Stimulated activated CD8-positive, alpha-beta memory T cell treated with anti-CD3 and anti-CD28 coated beads, Interleukin-4, amount 100 ng/mL, for 24 hours (primary cell): ENCODE measurements at regions not wholly inside any gene's neighbourhood (a gene's known extent, or its start where the extent isn't known, plus 50 kb on each side); places are given as distances from the start of the nearest gene placed in this dataset.
"Not testable (repeated sequence)": the region's sequence is repeated elsewhere in the genome, so short reads cannot be mapped to it uniquely, and the experiment has no call there.

ENCODE experiments used
- DNase-seq: peaks from one replicate; pipeline ENCODE4 v3.0.0-alpha.2; 2020; ENCODE audit warnings: low read depth

DNA sequence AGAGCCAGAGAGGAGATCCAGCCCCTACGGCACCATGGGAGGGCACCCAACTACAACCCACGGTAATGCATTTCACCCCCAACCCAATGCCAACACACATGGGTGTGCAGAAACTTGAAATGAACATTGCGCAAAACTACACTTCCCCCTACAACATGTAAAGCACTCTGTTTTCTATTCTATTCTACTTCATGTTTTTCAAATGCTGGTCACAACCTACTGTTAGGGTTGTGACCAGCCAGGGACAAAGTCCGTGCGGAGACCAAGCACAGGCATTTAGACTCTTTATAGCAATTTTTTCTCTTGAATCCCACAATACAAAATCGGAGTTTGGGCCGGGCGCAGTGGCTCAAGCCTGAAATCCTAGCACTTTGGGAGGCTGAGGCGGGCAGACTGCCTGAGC, 90.6 kb downstream of the MRPL14 start:
- no peak for DNase-seq

DNA sequence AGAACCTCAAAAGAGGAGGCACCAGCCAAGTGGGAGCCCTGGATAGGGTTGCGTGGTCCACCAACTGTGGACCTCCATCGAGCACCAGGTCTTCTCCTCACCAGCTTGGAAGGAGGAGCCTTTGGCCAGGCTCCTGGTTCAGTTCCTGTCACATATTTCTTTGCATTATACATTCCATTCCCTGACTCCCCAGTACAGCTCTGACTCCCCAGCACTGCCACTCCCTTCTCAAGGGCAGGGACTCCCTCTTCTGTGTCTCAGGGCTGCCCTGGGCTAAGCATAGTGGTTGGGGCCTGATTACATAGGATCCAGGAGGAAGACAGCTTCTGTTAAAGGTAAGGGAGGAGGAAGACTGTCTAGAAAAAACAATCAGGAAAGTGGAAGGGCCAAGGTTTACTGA, 91.1 kb downstream of the MRPL14 start:
- DNase-seq, result no peak

DNA sequence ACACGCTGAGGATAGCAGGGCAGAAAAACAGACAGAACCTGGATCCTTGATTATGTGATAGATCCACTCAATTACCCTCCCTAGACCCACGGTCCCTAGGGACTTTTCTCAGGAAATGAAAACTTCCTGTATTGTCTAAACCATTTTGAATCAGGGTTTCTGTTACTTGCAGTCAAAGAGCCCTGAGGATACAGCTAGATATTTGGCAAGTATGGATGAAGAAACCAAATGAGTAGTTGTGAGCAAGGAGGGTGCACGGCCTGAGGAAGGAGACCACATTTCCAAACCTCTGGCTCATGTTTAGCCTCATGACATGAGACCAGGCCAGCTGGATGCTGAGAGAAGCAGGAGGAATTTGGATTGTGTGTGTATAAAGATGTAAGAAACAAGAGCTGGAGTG, 91.6 kb downstream of the MRPL14 start:
- DNase-seq, result no peak

DNA sequence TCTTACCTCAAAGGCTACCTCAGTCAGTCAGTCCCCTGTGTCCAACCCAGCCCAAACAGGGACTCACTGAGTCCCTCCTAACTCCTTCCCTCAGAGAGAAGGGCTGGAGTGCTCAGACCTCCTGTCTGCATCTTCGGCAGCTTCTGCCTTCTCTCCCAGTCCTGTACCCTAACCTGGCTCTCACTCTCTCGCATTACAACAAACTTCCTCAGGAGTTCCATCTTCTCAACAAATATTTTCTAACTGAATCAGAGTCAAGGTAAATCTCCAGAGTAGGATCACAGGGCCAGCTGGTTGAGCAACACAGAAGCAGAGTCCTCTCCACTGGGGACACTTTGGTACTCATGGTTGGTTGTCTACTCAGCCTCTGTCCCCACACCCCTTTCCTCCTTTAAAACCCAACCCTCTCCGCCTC, 92.3 kb downstream of the MRPL14 start:
- DNase-seq, result no peak

DNA sequence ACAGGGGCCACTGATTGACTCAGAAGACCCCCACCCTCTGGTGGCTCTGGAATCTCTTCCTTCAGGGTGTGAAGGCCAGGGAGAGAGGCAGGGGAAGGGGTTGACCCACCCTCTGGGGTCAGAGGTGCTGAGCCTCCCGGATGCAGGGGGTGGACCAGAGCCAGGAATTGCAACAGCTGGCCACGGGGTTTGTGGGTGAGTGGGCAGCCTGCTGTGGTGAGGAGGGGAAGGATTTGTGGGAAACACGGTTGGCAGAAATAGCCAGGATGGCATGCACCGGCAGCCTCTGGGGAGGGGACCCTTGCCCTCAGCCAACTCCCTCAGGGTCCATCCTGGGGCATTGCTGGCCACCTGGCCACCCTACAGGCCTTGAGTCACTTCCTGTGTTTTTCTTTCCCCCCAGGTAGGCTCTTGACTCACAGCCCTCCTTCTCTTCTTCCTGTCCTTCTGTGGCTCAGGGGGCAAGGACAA, 92.8 kb downstream of the MRPL14 start:
- no peak for DNase-seq

DNA sequence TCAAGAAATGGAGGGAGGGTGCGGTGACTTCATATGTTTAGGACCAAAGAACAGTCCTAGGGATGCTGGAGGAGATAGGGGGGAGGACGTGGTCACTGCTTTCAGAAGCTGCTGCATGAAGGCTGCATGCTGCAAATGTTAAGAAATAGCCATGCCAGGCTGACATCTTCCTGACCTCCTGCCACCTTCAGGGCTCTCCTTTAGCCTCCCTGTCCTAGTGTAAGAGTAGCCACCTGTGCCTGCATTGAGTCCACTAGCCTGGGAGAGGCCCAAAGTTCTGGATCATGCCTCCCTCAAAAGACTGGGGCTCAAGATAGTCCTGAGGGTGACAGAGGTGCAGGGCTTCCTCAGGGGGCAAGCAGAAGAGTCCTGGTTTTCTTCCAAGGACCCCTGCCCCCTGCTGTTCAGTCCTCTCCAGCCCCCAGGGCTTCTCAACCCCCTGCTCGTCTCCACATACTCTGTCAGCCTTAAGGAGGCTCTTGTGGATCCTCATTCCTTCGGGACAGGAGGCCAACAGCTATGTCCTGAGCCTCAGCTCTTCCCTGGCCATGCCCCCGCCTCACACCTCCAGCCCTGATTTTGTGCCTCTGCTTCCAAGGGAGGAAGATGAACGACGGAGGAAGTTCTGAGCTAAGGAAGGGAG, 96.3 kb downstream of the MRPL14 start:
- no peak for DNase-seq

DNA sequence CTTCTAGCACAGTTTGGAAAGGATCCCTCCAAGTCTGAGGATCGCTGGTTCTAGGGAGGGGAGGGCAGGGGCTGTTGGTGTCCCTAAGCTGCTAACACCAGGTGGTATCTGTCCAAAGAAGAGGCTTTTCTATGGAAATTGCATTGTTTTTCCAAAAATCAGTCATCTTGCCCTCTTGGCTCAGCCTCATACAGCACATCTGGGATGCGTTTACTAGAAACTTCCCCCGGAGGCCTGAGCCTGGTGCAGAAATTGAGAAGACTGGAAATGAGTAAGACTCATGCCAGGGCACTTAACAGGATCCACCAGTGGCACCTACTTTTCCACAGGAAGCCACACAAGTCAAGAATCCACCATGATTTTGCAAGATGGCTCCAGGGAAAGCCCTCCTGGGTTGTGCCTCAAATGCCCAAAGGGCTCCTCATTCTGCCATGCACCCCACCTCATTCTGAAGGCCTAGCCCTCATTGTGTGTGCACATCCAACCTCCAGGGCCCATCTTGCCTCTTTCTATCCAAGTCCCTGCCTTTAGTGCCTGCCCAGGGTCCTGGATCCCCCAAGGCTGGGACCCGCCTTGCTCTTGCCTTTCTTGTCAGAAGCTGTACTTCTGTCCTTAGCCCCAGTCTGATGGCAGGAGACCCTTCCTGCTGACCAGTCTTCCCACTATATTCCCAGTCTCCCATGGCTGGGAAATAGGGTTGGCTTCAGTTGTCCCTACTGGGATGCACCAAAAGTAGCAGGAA, 97.6 kb downstream of the MRPL14 start:
- no peak for DNase-seq

DNA sequence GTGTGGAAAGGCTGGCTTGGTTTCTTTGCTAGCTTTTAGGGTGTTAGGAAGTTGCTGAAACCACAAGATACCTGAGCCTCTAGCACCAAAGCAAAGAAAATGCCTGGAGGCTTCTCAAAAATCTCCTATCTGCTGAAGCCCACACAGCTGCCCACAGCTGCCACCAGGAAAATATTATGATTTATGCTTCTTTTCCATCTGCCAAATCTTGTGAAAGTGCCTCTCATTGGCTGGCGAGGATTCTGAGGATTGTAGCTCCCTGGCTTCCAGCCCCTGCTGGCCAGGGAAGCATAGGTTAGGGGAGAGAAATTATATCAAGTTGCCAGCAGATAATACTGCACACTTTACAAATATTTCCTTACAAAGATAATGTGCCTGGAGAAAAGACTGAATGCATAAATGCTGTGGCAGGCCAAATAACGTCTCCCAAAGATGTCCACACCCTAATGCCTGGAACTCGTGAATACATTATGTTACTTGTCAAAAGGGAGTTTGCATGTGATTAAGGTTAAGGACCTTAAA, 98.4 kb downstream of the MRPL14 start:
- no peak for DNase-seq

DNA sequence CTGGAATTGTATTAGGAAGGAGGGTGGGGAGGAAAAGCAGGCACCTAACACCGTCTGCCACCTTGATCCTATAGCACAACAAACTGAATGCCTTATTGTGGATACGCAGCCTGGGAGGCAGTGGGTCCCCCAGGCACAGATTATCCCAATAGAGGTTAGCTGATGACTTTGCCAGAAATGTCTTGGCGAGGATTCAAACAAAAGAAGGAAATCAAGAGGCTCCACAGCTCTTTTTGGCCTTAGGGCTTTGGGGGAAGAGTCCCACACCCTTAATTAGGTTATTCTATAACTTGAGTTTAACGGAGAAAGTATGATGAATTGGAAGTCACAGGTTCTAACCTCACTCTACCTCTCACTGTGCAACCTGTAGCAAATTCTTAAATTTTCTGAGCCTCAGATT, 102.0 kb downstream of the MRPL14 start:
- DNase-seq, result no peak

DNA sequence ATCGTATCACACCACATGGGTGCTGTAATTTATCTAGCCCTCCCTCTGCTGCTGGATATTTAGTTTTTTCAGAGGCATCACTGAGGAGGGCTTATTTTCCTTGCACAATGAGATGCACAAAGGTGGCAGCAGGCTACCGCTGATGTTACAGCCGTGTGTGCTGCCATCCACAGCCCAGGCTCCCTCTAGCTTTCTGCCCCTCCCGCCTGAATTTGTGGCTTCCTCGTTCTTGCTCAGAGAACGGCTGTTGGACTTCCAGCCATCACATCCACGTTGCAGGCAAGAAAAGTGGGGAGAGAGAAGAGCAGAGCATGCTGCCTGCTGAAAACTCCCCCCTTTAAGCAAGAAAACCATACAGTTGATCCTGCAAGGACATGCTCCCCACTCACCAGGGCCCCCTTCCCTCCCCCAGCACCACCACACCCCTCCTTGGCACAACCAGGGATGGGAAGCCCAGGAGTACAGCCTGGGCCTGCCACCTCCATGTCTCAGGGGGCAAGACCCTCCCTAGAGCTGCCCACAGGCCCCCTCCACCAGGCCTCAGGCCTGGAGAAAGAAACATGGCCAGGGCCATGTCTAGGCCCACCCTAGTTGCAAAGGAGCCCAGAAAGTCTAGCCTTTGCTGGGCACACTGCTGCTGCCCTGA, 102.6 kb downstream of the MRPL14 start:
- DNase-seq, result no peak

DNA sequence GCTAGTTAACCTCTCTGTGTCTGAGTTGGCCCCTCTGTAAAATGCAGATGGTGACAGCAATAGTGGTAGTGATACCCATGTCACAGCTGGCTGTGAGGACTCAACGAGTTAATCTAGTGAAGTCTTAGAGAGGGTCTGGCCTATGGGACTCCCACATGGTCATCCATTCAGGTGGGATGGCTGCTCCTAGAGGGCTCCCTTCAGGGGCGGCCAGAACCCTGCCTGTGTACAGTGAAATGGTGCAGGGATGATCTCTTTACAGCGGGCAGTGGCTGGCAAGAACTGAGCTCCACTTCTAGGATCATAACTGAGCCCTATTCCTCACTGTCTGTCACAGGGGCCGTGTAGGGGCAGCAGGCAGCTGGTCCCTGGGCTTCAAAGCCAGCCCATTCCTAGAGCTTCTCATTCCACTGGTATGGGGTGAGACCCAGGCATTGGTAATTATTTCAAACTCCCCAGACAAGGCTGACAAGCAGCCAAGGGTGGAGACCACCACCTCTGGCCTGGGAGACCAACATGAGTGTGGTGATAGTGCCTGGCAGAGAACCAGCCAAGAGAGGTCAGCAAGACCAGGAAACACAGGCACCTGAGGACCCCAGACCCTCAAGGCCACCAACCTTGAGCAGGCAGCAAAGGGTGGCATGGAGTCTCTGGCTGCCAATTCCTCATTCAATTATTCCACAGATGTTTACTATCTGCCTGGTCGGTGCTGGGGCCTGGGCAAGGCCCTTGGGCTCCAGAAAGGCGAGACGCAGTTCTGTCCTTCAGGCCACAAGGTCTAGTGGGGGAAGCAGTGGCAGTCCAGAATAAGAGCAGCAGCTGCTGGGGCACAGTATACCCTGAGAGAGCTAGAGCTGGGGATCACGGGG, 103.4 kb downstream of the MRPL14 start:
- DNase-seq, result no peak

DNA sequence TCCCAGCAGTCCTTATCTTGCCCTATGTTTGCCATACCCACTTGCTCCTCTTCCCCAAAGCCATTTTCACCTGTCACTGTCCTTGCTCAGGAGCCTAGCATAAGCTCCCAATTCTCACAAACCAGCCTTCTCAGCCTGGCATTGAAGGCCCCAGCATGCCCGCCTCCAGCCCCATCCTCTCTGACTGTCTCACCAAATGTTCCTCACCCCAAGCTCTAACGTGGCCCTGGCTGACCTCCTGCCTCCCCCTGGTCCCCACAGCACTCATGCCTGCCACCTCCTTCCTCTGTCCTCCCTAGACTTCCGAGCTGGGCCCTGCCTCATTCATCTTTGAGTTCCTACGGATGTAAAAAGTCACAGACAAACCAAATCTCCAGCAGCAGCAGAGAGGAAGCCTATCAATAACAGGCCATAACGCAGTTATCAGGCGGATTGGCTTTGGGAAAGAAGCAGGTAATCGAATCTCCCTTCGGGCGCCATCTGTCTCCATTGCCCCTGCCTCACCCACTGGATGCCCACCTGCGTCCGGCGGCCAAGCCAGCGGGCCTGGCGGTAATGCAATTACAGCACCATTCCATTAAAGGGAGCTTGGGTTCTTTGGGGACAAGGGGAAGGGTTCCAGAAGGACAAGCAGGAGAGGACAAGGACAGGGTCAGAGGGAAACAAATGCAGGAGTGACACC, 104.4 kb downstream of the MRPL14 start:
- no peak for DNase-seq

DNA sequence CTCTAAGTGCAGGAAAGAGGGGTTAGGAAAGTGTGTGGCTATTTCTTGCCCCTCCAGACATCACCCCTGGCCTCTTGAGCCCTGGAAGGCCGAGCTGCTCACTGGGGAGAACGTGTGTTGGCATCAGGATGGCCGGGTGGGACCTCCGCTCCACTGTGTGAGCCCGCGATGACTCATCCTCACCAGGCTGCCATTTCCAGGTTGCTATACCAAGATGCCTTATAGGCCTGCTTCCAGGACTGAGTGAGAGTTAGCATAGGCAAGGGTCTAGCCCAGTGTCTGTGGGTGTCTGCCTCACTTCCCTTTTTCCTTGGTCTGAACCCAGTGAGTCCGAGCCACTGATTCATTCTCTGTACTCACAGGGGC, 105.0 kb downstream of the MRPL14 start:
- DNase-seq, result no peak

DNA sequence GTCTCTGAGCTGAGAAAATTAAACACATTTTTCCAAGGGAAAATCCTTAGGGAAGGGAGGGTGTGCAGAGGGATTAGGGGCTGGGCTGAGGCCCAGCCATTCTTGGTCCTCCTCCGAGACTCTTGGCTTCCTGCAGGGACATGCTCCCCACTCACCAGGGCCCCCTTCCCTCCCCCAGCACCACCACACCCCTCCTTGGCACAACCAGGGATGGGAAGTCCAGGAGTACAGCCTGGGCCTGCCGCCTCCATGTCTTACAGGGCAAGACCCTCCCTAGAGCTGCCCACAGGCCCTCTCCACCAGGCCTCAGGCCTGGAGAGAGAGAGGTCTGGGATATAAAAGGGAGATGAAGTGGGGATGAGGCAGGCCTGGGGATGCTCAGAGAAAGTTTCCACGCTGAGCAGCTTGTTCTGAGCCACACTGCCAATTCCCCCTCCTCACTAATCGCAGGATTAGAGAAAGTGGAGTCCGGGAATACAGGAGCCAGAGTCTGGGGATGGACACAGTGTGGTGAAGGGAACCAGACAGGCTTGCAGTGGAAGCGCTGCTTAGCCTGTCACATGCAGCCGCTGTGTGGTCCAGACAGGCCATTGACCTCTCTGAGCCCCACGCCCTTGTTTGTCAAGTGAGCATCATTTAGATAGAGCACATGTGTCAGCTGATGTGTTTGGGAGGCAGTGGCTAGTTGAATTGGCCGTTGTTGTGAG, 105.5 kb downstream of the MRPL14 start:
- no peak for DNase-seq

DNA sequence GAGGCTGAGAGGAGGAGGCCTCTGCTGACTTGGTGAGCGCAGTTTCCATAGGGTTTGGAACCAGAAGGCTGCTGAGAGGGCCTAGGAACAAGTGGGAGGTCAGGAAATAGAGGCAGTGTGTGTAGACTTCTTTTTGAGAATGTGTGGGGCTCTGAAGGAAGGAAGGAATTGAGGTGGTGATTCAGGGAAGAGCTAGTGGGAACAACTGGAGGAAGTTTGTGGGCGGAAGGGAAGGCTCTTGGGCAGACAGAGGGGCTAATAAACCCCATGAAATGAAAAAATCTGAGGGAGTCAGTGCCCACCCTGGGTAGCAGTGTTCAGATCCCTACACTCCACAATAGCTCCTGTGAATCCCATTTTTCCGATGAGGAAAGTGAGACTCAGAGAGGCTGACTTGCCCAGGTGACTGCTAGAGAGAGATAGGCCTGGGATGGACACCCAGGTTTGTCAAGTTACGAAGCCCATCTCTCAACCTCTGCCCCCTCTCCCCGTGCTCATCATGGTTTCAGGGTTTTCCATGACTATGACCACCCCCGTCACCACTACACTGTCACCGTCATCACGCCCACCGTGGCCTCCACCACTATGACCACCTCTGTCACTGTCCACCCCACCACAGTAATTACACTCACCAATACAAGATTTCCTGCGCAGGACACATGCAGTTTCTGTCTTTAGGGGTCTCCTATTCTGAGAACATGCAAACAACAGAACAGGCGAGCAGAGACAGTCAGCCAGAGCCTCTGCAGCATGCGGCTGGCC, 106.4 kb downstream of the MRPL14 start:
- no peak for DNase-seq

DNA sequence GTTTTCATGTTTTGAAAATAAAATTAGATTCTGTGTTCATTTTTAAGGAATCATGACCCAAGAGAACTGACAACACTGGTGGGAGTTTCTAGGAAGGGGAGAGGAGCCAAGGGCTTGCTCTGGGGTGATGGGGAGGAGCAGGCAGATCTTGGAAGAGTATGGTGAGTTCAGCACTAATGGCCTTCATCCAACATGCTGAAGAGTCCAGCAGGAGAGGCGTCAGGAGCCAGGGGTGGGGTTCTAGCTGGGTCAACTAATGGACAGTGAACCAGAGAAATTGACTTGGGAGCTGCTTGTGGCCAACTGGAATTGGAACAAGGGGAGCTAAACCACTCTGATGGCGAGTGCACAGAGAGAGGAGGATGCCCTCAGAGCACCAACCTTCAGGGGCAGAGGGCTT, 107.1 kb downstream of the MRPL14 start:
- DNase-seq, result no peak

DNA sequence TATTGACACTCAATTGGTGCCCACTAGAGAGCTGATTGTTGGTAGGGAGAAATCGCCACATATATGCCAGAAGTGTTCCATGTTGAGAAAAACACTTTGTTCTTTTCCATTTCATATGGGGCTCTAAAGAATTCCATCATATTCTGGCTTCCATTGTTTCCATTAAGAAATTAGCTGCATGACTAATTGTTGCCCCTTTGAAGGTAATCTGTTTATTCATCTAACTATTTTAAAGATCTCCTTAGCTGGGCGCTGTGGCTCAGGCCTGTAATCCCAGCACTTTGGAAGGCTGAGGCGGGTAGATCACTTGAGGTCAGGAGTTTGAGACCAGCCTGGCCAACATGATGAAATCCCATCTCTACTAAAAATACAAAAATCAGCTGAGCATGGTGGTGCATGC, 109.9 kb downstream of the MRPL14 start:
- DNase-seq, result not testable (repeated sequence)

DNA sequence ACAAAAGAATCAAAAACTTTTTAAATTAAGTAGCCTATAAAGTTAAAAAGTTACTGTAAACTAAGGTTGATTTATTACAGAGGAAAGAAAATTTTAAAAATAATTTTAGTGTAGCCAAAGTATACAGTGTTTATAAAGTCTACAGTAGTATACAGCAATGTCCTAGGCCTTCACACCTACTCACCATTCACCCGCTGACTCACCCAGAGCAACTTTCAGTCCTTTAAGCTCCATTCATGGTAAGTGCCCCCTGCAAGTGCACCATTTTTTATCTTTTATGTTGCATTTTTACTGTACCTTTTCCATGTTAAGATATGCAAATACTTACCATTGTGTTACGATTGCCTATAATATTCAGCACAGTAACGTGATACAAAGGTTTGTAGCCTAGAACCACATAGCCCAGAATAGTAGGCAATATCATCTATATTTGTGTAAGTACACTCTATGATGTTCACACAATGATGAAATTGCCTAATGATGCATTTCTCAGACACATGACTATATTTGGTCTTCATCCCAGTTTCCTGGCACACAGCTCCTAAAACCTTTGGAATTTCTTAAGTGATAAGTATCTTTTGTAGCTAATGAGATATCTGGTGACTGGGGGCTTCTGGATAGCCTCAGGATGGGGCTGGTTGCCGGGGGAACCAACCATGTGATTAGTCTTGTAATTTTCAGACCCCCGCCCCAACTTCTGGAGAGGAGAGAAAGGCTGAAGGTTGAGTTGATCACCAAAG, 111.0 kb downstream of the MRPL14 start:
- no peak for DNase-seq

DNA sequence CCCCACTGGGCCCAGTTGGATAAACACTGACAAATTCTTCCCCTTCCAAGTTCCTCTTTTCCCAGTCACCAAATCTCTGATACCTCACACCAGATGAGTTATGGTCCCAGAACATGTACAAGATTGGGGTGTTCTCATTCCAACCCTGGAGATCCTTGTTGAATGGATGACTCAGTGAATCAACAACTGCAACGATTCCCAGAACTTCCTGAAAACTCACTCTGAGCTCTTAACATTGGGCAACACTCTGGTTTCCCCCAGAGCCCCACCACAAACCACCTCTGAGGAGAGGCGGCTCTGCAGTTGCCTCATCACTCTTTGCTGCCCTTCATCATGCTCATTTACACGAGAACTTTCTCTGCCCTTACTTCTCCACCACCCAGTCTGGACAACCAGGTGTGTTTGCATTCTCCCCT, 115.2 kb downstream of the MRPL14 start:
- no peak for DNase-seq
